GM23338 (cell line): ENCODE measurements at regions not wholly inside any gene's neighbourhood (a gene's known extent, or its start where the extent isn't known, plus 50 kb on each side); places are given as distances from the start of the nearest gene placed in this dataset.

Experiments used
- POLR2AphosphoS5 ChIP-seq: IDR thresholded peaks from 2 replicates; pipeline ENCODE4 v1.6.1; 2016; ENCODE audit warnings: antibody characterized with exemption, low read depth
- TF ChIP-seq, protein P1 (sequence below), 2 experiments: fragments of 200-600 bp in 1 of 2; sonication (generic) in 1 of 2; conservative IDR thresholded peaks; 2 replicates each; pipeline versions ENCODE4 v1.5.1 to v1.6.1; 2016 to 2017; ENCODE audit warnings: antibody characterized with exemption in 2 of 2, low read depth in 2 of 2, mild to moderate bottlenecking in 2 of 2, moderate library complexity in 1 of 2
- TF ChIP-seq, protein P2 (sequence below): IDR thresholded peaks from one replicate; pipeline ENCODE4 v1.6.1; 2018; ENCODE audit warnings: antibody characterized with exemption; ENCODE audit not compliant: unreplicated experiment

GRCh38 chr7:41858201-41858600 is 155.3 kb upstream of the INHBA start:
- TF ChIP-seq, protein P1, sequence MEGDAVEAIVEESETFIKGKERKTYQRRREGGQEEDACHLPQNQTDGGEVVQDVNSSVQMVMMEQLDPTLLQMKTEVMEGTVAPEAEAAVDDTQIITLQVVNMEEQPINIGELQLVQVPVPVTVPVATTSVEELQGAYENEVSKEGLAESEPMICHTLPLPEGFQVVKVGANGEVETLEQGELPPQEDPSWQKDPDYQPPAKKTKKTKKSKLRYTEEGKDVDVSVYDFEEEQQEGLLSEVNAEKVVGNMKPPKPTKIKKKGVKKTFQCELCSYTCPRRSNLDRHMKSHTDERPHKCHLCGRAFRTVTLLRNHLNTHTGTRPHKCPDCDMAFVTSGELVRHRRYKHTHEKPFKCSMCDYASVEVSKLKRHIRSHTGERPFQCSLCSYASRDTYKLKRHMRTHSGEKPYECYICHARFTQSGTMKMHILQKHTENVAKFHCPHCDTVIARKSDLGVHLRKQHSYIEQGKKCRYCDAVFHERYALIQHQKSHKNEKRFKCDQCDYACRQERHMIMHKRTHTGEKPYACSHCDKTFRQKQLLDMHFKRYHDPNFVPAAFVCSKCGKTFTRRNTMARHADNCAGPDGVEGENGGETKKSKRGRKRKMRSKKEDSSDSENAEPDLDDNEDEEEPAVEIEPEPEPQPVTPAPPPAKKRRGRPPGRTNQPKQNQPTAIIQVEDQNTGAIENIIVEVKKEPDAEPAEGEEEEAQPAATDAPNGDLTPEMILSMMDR (conservative IDR thresholded peaks at IDR 0.05; ENCODE audit: low read depth in 2 of 2) = no peak
- no peak for TF ChIP-seq POLR2AphosphoS5
- TF ChIP-seq, protein P2, sequence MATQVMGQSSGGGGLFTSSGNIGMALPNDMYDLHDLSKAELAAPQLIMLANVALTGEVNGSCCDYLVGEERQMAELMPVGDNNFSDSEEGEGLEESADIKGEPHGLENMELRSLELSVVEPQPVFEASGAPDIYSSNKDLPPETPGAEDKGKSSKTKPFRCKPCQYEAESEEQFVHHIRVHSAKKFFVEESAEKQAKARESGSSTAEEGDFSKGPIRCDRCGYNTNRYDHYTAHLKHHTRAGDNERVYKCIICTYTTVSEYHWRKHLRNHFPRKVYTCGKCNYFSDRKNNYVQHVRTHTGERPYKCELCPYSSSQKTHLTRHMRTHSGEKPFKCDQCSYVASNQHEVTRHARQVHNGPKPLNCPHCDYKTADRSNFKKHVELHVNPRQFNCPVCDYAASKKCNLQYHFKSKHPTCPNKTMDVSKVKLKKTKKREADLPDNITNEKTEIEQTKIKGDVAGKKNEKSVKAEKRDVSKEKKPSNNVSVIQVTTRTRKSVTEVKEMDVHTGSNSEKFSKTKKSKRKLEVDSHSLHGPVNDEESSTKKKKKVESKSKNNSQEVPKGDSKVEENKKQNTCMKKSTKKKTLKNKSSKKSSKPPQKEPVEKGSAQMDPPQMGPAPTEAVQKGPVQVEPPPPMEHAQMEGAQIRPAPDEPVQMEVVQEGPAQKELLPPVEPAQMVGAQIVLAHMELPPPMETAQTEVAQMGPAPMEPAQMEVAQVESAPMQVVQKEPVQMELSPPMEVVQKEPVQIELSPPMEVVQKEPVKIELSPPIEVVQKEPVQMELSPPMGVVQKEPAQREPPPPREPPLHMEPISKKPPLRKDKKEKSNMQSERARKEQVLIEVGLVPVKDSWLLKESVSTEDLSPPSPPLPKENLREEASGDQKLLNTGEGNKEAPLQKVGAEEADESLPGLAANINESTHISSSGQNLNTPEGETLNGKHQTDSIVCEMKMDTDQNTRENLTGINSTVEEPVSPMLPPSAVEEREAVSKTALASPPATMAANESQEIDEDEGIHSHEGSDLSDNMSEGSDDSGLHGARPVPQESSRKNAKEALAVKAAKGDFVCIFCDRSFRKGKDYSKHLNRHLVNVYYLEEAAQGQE = no peak
